ENCODE measurements at regions not wholly inside any gene's neighbourhood (a gene's known extent, or its start where the extent isn't known, plus 50 kb on each side); places are given as distances from the start of the nearest gene placed in this dataset.

- DNase-seq (ENCODE audit: low spot score) = no peak
- in situ Hi-C loops (cut with MboI; ENCODE audit: low pct_unique_long_range_greater_than_20kb, low sequenced_read_pairs, unreplicated experiment) = no loop called here
Measured at GRCh38 chr4:53676402-53676871, 85.2 kb upstream of the LNX1 start.

GRCh38 chr4:53674903-53675302 lies 83.6 kb upstream of the LNX1 start:
- DNase-seq (ENCODE audit: low spot score) = no peak
- TF ChIP-seq CTCF (IDR thresholded peaks at IDR 0.05; ENCODE audit: extremely low read depth, insufficient read depth, missing control alignments) = no peak
- in situ Hi-C loops (cut with MboI; ENCODE audit: low pct_unique_long_range_greater_than_20kb, low sequenced_read_pairs, unreplicated experiment) = no loop called here

More at GRCh38 chr4:53676402-53676871, 85.2 kb upstream of the LNX1 start:
- no peak for TF ChIP-seq CTCF (IDR thresholded peaks at IDR 0.05; ENCODE audit: extremely low read depth, insufficient read depth, missing control alignments)

- in situ Hi-C loops (cut with MboI; ENCODE audit: low pct_unique_long_range_greater_than_20kb, low sequenced_read_pairs, unreplicated experiment) = no loop called here
- DNase-seq (ENCODE audit: low spot score) = no peak
- TF ChIP-seq CTCF (IDR thresholded peaks at IDR 0.05; ENCODE audit: extremely low read depth, insufficient read depth, missing control alignments) = no peak
Measured at GRCh38 chr4:53672873-53673272, 81.6 kb upstream of the LNX1 start.

- no peak for DNase-seq (ENCODE audit: low spot score)
- in situ Hi-C loops (cut with MboI; ENCODE audit: low pct_unique_long_range_greater_than_20kb, low sequenced_read_pairs, unreplicated experiment) = no loop called here
- TF ChIP-seq CTCF (IDR thresholded peaks at IDR 0.05; ENCODE audit: extremely low read depth, insufficient read depth, missing control alignments) = no peak
Measured at GRCh38 chr4:53671757-53672156, 80.5 kb upstream of the LNX1 start.

- TF ChIP-seq CTCF (IDR thresholded peaks at IDR 0.05; ENCODE audit: extremely low read depth, insufficient read depth, missing control alignments) = no peak
- DNase-seq (ENCODE audit: low spot score) = no peak
- in situ Hi-C loops (cut with MboI; ENCODE audit: low pct_unique_long_range_greater_than_20kb, low sequenced_read_pairs, unreplicated experiment) = no loop called here
Measured at GRCh38 chr4:53659737-53660136, 68.5 kb upstream of the LNX1 start.

- no peak for TF ChIP-seq CTCF (IDR thresholded peaks at IDR 0.05; ENCODE audit: extremely low read depth, insufficient read depth, missing control alignments)
- no peak for DNase-seq (ENCODE audit: low spot score)
- in situ Hi-C loops (cut with MboI; ENCODE audit: low pct_unique_long_range_greater_than_20kb, low sequenced_read_pairs, unreplicated experiment) = no loop called here
Measured at GRCh38 chr4:53659112-53659511, 67.8 kb upstream of the LNX1 start.

- no peak for DNase-seq (ENCODE audit: low spot score)
- in situ Hi-C loops (cut with MboI; ENCODE audit: low pct_unique_long_range_greater_than_20kb, low sequenced_read_pairs, unreplicated experiment) = no loop called here
- TF ChIP-seq CTCF (IDR thresholded peaks at IDR 0.05; ENCODE audit: extremely low read depth, insufficient read depth, missing control alignments) = no peak
Measured at GRCh38 chr4:53658029-53658428, 66.7 kb upstream of the LNX1 start.
